OCI-LY3 (cell line): ENCODE measurements at regions not wholly inside any gene's neighbourhood (a gene's known extent, or its start where the extent isn't known, plus 50 kb on each side); places are given as distances from the start of the nearest gene placed in this dataset.

Experiments used
- EZH2phosphoT487 ChIP-seq: fragments of 200-600 bp; shearing (Covaris generic); IDR thresholded peaks from 2 replicates; pipeline ENCODE4 v1.6.1; 2018; ENCODE audit warnings: antibody characterized with exemption, mixed run types, low read depth
- TF ChIP-seq, protein P1 (sequence below): fragments of 200-600, 300-600 bp; sonication (generic); IDR thresholded peaks from 2 replicates; pipeline ENCODE4 v1.5.1; 2014; ENCODE audit warnings: antibody characterized with exemption, low read length, low read depth

DNA sequence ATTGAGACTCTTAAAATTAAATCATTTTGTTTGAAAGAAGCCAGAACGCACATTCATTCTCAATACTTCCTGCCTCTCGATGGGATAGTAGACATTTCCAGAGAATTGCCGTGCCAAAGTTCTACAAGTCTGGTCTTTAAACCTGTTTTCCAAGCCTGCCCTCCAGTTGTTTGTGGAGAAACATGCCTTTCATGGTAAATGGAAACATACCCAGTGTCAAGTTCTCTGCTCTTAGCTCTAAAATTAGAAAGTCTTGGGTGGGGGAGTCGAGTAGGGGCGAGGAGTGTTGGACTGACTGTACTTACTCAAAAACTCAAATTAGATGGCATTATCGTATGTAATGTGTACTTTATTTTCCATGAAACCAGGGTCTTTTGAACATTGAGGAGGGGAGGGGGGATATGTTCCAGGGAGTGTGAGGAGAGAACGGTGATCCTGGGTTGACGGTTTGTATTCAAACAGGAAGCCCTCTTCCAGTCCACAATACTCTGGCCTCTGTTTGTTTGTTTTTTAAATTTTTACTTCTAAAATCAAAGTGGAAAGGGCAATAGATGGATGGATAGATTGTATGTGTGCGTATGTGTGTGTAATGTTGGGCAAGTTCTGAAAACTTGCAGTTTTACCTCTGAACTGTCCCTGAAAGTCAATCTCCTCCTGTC, 106.8 kb upstream of the ARMC2 start:
- TF ChIP-seq, protein P1, sequence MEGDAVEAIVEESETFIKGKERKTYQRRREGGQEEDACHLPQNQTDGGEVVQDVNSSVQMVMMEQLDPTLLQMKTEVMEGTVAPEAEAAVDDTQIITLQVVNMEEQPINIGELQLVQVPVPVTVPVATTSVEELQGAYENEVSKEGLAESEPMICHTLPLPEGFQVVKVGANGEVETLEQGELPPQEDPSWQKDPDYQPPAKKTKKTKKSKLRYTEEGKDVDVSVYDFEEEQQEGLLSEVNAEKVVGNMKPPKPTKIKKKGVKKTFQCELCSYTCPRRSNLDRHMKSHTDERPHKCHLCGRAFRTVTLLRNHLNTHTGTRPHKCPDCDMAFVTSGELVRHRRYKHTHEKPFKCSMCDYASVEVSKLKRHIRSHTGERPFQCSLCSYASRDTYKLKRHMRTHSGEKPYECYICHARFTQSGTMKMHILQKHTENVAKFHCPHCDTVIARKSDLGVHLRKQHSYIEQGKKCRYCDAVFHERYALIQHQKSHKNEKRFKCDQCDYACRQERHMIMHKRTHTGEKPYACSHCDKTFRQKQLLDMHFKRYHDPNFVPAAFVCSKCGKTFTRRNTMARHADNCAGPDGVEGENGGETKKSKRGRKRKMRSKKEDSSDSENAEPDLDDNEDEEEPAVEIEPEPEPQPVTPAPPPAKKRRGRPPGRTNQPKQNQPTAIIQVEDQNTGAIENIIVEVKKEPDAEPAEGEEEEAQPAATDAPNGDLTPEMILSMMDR: no peak
- TF ChIP-seq EZH2phosphoT487: no peak
